Memory B cell (primary cell): ENCODE measurements at regions not wholly inside any gene's neighbourhood (a gene's known extent, or its start where the extent isn't known, plus 50 kb on each side); places are given as distances from the start of the nearest gene placed in this dataset.
A peak's percentile ranks its signal among the peaks of the same experiment; 100 is the strongest.
"Not testable (repeated sequence)": the region's sequence is repeated elsewhere in the genome, so short reads cannot be mapped to it uniquely, and the experiment has no call there.

Experiments
- ATAC-seq: fragments of 150-1000 bp; cut with Tn5 transposase; 2 replicates; pipeline ENCODE4 v1.10.0; 2021; ENCODE audit warnings: low read depth, mild to moderate bottlenecking, moderate library complexity
- DNase-seq, 2 donors: peaks; one replicate each; pipeline ENCODE4 v3.0.0; 2022; ENCODE audit warnings: low spot score in 2 of 2
- H3K27ac Mint-ChIP-seq: one replicate; pipeline ENCODE4 v1.8.0; 2022; ENCODE audit warnings: mild to moderate bottlenecking, moderate library complexity, mixed read lengths
- H3K27me3 Mint-ChIP-seq: one replicate; pipeline ENCODE4 v1.8.0; 2022; ENCODE audit warnings: mixed read lengths
- H3K36me3 Mint-ChIP-seq: one replicate; pipeline ENCODE4 v1.8.0; 2022; ENCODE audit warnings: mild to moderate bottlenecking, mixed read lengths
- H3K4me1 Mint-ChIP-seq: one replicate; pipeline ENCODE4 v1.8.0; 2022; ENCODE audit warnings: mixed read lengths
- H3K4me3 Mint-ChIP-seq: one replicate; pipeline ENCODE4 v1.8.0; 2022; ENCODE audit warnings: mild to moderate bottlenecking, moderate library complexity, mixed read lengths
- H3K9me3 Mint-ChIP-seq: one replicate; pipeline ENCODE4 v1.8.0; 2022; ENCODE audit warnings: mixed read lengths

- H3K4me1 Mint-ChIP-seq, H3K36me3 Mint-ChIP-seq, ATAC-seq, DNase-seq, H3K9me3 Mint-ChIP-seq, H3K27me3 Mint-ChIP-seq, H3K27ac Mint-ChIP-seq, H3K4me3 Mint-ChIP-seq: not testable (repeated sequence)
Observed at GRCh38 chr14:19052977-19053376, 85.7 kb downstream of the POTEM start.

DNA sequence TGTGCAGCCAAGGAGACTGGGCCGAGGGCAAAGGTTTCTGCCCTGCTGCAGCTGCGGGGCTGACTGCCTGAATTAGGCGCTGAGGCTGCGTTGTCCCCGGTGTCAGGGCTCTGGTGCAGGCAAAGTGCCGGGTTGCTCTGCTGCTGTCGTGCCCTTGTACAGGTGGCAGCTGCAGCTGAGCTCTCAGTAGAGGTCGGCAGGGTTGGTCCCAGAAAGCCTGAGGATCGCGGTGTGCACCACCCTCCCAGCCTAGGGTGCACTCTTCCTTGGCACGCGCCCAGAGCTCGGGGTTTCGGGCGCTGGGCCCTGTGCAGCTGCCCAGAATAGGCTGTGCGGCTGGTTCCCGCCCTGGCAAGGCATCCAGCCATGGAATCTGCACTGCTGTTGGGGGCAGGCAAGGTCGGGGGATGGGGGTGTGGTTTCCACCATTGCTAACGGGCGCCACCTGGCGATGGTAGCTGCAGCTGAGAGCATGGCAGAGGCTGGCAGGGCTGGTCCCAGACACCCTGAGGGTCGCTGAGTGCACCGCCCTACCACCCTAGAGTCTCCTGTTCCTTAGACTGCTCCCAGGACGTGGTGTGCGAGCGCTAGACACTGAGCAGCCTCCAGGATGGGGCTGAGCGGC lies 86.3 kb downstream of the POTEM start:
- not testable (repeated sequence) for H3K9me3 Mint-ChIP-seq, H3K4me1 Mint-ChIP-seq, H3K4me3 Mint-ChIP-seq, H3K27me3 Mint-ChIP-seq, ATAC-seq, H3K27ac Mint-ChIP-seq, DNase-seq, H3K36me3 Mint-ChIP-seq

DNA sequence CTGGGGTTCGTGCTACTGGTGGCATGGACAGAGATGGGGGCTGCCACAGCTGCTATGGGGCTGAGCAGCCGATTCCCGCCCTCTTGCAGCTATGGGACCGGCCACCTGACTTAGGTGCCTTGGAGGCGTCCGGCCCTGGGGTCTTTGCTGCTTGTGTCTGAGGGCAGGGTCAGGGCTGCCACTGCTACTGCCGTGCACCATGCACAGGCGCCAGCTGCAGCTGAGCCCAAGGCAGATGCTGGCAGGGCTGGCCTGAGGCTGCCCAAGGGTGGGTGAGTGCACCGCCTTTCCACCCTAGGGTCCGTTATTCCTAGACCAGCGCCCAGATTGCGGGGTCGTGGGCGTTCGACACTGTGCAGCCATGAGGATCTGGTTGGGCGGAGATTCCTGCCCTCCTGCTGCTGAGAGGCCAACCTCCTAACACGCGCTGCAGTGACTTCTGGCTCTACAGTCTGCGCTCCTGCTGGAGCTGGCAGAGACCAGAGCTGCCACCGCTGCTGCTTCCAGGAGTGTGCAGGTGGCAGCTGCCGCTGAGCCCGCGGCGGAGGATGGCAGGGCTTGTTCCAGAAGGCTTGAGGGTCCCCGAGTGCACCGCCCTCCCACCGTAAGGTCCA lies 87.0 kb downstream of the POTEM start:
- not testable (repeated sequence) for H3K4me1 Mint-ChIP-seq, H3K27ac Mint-ChIP-seq, ATAC-seq, DNase-seq, H3K4me3 Mint-ChIP-seq, H3K9me3 Mint-ChIP-seq, H3K36me3 Mint-ChIP-seq, H3K27me3 Mint-ChIP-seq

- H3K36me3 Mint-ChIP-seq: not testable (repeated sequence)
Observed at GRCh38 chr14:19054934-19055333, 87.7 kb downstream of the POTEM start.

GRCh38 chr14:19059066-19059465 lies 91.8 kb downstream of the POTEM start:
- not testable (repeated sequence) for H3K27ac Mint-ChIP-seq, H3K4me3 Mint-ChIP-seq, DNase-seq, H3K9me3 Mint-ChIP-seq, ATAC-seq, H3K36me3 Mint-ChIP-seq, H3K27me3 Mint-ChIP-seq, H3K4me1 Mint-ChIP-seq

More at GRCh38 chr14:19054934-19055333, 87.7 kb downstream of the POTEM start:
- DNase-seq, H3K27me3 Mint-ChIP-seq, H3K4me1 Mint-ChIP-seq, H3K27ac Mint-ChIP-seq, ATAC-seq, H3K9me3 Mint-ChIP-seq, H3K4me3 Mint-ChIP-seq: not testable (repeated sequence)

DNA sequence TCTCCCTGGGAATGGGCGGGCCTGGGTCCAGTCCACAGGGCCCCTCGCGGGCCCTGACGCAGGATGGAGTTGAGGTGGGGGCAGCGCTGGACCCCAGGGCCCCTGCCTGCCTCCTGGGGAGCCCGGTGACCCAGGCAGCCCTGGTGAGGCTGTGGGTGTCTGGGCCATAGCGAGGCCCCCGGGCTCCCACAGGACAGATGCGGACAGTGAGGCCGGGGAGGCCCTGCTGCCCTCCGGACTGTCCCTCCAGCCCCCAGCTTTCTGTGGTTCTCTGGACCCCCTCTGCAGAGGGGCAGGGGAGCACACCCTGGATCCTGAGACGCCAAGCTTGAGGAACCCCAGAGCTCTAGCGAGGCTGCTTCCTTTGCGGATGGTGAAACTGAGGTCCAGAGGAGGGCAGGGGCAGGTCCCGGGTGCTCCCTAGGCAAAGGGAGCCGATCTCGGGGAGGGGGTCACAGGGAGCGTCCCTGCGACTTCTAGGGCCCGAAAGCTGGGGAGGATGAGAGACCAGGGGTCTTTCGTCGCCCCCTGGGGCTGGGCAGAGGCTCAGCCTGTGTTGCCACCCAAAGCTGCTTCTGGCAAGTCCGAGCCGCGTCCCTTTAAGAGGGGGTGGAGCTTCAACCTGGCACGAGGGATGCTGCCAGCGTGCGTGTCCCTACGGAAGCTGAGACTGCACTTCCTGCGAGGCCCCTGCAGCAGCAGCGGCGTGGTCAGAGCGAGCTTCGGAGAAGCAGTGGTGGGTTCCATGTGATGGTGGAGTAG lies 94.6 kb downstream of the POTEM start:
- H3K27ac Mint-ChIP-seq, H3K4me1 Mint-ChIP-seq, H3K27me3 Mint-ChIP-seq, DNase-seq, H3K36me3 Mint-ChIP-seq, ATAC-seq, H3K9me3 Mint-ChIP-seq, H3K4me3 Mint-ChIP-seq: not testable (repeated sequence)

- DNase-seq, ATAC-seq, H3K4me3 Mint-ChIP-seq, H3K27ac Mint-ChIP-seq, H3K4me1 Mint-ChIP-seq, H3K27me3 Mint-ChIP-seq, H3K9me3 Mint-ChIP-seq, H3K36me3 Mint-ChIP-seq: not testable (repeated sequence)
Observed at GRCh38 chr14:19068957-19069356, 101.7 kb downstream of the POTEM start.

- H3K36me3 Mint-ChIP-seq, H3K4me1 Mint-ChIP-seq, ATAC-seq, H3K4me3 Mint-ChIP-seq, DNase-seq, H3K27me3 Mint-ChIP-seq, H3K9me3 Mint-ChIP-seq, H3K27ac Mint-ChIP-seq: not testable (repeated sequence)
Observed at GRCh38 chr14:19072518-19072917, 105.3 kb downstream of the POTEM start.

DNA sequence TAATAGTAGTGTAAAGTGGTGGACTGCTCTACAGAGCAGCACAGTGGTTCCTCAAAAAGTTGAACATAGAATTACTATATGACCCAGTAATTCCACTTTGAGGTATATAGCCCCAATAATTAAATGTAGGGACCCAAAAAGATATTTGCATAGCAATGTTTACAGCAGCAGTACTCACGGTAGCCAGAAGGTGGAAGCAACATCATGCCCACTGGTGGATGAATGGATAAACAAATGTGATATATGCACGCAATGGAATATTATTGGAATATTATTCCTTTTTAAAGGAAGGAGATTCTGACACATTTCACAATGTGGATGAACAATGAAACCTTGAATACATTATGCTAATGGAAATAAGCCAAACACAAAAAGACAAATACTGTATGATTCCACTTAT lies 121.4 kb downstream of the POTEM start:
- H3K27me3 Mint-ChIP-seq, H3K9me3 Mint-ChIP-seq, H3K4me1 Mint-ChIP-seq, H3K4me3 Mint-ChIP-seq, H3K27ac Mint-ChIP-seq, DNase-seq, ATAC-seq, H3K36me3 Mint-ChIP-seq: not testable (repeated sequence)

GRCh38 chr14:19093227-19093626 lies 126.0 kb downstream of the POTEM start:
- H3K36me3 Mint-ChIP-seq, H3K27ac Mint-ChIP-seq, H3K4me3 Mint-ChIP-seq, H3K27me3 Mint-ChIP-seq, DNase-seq, H3K4me1 Mint-ChIP-seq, ATAC-seq, H3K9me3 Mint-ChIP-seq: not testable (repeated sequence)

DNA sequence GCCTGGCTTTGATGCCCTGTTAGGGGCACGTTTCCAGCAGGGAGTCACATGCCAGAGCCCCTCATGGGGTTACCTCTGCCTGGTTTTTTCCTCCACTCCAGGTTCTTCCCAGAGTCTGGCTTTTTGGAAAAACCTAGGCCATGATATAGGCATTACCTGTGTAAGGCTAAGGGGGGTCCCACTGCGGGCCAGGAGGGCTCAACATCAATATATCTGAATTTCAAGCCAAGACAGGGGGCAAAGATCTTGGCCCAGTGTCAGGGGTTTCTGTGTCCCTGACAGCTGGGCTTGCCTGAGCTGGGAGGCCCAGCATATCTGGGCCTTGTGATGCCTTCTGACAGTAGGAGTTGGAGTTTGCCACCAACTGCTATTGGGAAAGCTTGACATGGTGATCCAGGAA lies 127.5 kb downstream of the POTEM start:
- DNase-seq, H3K36me3 Mint-ChIP-seq, H3K27me3 Mint-ChIP-seq, H3K27ac Mint-ChIP-seq, H3K9me3 Mint-ChIP-seq, ATAC-seq, H3K4me1 Mint-ChIP-seq, H3K4me3 Mint-ChIP-seq: not testable (repeated sequence)

DNA sequence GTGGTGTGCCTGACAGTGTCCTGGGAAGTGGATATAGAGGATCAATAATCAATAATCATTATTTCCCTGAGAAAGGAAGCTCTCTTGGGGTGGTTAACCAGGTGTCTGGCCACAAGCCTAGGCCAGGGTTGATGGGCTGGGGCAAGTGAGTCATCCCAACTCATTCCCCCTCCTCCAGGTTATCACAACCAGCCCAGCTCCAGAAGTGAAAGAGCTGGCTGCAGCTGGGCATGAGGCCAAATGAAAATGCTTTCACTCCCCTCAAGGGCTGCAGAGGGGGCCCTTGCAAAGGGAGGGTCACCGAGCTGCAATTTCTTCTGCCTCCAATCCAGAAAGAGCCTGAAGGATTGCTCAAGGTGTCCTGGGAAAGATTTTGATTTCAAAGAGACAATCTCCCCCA lies 127.9 kb downstream of the POTEM start:
- H3K27ac Mint-ChIP-seq, H3K27me3 Mint-ChIP-seq: not testable (repeated sequence)

DNA sequence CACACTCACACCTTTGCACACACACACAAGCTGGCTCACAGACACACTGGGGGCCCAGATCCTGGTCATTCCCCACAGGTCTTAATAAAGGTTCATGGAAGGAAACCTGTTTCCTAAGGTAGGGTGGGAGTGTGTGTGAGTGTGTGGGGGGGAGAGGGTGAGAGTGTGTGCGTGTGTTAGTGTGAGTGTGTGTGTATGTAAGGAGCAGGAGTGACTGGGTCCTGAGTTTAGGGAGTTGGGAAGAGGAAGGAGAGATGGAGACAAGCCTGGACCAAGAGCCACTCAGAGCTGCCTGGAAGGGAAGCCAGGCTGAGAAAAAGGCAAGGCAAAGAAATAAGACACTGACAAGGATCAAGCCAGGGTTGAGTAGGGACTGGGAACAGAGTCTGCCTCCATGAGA lies 129.2 kb downstream of the POTEM start:
- H3K9me3 Mint-ChIP-seq, H3K27me3 Mint-ChIP-seq, ATAC-seq, H3K36me3 Mint-ChIP-seq, DNase-seq, H3K27ac Mint-ChIP-seq, H3K4me3 Mint-ChIP-seq, H3K4me1 Mint-ChIP-seq: not testable (repeated sequence)

More for the DNA sequence above, 127.9 kb downstream of the POTEM start:
- not testable (repeated sequence) for H3K36me3 Mint-ChIP-seq, ATAC-seq, H3K4me3 Mint-ChIP-seq, DNase-seq, H3K9me3 Mint-ChIP-seq, H3K4me1 Mint-ChIP-seq

DNA sequence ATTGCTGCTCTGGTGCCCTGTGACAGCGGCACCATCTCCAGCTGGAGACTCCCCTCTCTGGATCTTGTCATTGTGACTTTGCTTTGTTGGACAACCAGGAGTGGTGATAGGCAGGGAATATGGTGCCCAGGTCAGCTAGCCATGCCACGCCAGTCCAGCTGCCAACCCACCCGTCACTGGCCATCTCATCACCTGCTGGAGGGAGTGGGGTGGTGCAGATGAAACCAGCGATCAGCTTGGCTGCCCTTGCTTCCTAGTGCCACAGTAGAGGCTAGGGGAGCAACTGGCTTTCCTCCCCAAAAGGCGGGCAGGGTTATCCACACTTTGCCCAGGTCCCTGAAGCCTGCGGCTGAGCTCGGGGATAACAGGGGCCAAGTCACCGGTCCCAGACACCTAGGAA lies 129.6 kb downstream of the POTEM start:
- not testable (repeated sequence) for H3K36me3 Mint-ChIP-seq, H3K4me1 Mint-ChIP-seq, H3K9me3 Mint-ChIP-seq, ATAC-seq, H3K27ac Mint-ChIP-seq, H3K27me3 Mint-ChIP-seq, H3K4me3 Mint-ChIP-seq
- DNase-seq: peak in 1 of 2 donors; percentile 9
